Activated T-cell treated with anti-CD3 and anti-CD28 coated beads for 1 hour (primary cell): ENCODE measurements at regions not wholly inside any gene's neighbourhood (a gene's known extent, or its start where the extent isn't known, plus 50 kb on each side); places are given as distances from the start of the nearest gene placed in this dataset.

Experiments
- DNase-seq: peaks from one replicate; pipeline ENCODE4 v3.0.0-alpha.2; 2020; ENCODE audit warnings: low read depth

DNA sequence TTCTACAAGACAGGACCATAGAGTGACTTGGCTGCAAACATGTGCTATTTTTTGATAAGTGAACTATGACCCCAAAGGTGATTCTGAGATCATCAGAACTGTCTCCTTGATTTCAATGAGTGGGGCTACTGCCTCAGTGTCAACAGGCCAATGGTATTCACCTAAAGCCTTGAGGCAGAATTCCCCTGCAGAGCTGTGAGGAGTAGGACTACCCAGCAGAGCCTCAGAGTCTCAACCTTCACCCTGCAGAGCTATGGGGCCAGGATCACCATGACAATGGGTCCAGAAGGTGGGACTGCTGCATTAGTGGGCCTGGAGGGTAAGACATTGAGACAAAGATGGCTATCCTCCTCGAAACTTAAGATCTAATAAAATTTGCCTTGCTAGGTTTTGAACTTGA is 1668.2 kb upstream of the SLC39A10 start:
- no peak for DNase-seq

GRCh38 chr2:193985272-193985671 is 1671.8 kb upstream of the SLC39A10 start:
- no peak for DNase-seq

- DNase-seq, result no peak
Measured at GRCh38 chr2:193980599-193980998, 1676.4 kb upstream of the SLC39A10 start.

GRCh38 chr2:193973781-193974180 is 1683.2 kb upstream of the SLC39A10 start:
- no peak for DNase-seq

DNA sequence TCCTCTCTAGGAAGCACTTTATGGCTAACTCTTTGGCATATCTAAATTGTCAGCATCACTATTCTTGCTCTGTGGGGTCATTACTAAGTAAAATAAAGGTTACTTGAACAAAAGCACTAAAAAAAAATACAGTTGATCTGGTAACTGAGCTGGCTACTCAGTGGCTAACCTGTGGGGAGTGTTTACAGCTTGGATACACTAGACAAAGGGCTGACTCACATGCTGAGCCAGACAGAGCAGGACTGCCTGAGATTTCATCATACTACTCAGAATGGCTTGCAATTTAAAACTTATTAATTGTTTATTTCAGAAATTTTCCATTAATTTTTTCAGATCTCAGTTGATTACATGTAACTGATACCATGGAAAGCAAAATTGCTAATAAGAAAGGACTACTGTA is 1690.4 kb upstream of the SLC39A10 start:
- DNase-seq, result no peak

DNA sequence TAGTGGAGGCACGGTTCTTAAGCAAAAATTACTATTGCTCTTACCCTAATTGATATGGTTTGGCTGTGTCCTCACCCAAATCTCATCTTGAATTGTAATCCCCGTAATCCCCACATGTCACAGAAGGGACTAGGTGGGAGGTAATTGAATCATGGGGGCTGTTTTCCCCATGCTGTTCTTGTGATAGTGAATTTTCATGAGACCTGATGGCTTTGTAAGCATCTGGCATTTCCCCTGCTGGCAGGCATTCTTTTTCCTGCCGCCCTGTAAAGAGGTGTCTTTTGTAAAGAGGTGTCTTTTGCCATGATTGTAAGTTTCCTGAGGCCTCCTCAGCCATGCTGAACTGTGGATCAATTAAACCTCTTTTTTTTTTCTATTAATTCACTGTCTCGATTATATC is 1691.8 kb upstream of the SLC39A10 start:
- DNase-seq, result no peak

DNA sequence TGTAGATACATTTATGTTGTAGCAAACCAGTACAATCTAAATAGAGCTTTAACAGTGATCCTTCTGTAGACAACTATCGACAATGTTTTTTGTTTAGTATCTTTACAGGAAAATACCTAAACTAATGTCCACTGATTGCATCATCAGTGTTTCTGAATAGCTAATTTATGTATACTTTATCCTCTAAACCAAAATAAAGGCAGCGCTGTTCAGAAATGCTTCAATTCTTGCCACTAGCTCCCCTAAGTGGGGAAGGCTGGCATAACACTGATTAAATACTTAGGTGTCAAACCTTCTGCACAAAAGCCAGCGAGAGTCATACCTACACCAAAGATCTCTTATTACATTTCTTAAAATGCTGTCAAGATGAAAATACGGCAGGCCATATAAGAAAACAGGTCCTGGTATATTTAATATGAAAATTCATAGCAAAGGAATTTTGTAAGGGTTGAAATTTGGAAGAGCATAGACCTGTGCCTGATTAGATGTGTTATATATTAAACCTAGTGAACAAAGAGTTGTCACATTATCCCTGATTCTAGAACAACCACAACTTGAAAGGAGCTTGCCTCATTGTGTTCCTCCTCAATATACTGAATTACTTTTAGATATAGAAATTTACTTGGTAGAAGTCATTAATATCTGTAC is 1693.4 kb upstream of the SLC39A10 start:
- DNase-seq, result no peak

- no peak for DNase-seq
Measured at GRCh38 chr2:193946806-193947205, 1710.2 kb upstream of the SLC39A10 start.

- no peak for DNase-seq
Measured at GRCh38 chr2:193943406-193943960, 1713.5 kb upstream of the SLC39A10 start.

- no peak for DNase-seq
Measured at GRCh38 chr2:193935114-193935513, 1721.9 kb upstream of the SLC39A10 start.

DNA sequence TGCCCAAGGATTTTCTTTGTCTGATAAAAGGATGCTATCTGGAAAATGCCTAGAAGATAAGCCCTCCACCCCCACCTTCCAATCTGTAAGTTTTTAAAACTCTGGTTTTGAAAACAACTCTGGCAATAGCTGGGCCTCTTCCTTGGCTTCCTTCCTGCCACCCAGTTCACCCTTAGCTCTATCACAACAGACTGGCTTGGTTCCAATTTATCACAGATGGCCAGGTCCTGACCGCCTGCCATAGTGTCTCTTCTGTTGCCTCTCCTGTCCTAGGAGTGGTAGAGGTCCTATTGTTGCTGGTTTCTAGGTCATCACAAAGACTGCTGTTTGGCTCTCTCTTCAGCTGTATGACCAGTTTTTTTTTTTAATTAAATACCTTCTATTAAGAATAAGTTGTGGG is 1727.9 kb upstream of the SLC39A10 start:
- no peak for DNase-seq

GRCh38 chr2:193907561-193907960 is 1712.8 kb upstream of the TMEFF2 start:
- DNase-seq, result no peak

GRCh38 chr2:193900292-193900691 is 1705.6 kb upstream of the TMEFF2 start:
- DNase-seq, result no peak

GRCh38 chr2:193895226-193895625 is 1700.5 kb upstream of the TMEFF2 start:
- no peak for DNase-seq

GRCh38 chr2:193894081-193894480 is 1699.3 kb upstream of the TMEFF2 start:
- no peak for DNase-seq

DNA sequence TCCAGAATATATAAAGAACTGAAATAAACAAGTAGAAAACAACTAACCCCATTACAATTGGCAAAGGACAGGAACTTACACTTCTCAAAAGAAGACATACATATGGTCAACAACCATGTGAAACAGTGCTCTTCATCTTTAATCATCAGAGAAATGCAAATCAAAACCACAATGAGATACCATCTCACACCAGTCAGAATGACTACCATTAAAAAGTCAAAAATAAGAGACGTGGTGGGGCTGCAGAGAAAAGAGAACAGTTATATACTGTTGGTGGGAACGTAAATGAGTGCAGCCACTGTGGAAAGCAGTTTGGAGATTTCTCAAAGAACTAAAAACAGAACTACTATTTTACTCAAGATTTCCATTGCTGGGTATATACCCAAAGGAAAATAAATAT is 1696.3 kb upstream of the TMEFF2 start:
- DNase-seq, result no peak

DNA sequence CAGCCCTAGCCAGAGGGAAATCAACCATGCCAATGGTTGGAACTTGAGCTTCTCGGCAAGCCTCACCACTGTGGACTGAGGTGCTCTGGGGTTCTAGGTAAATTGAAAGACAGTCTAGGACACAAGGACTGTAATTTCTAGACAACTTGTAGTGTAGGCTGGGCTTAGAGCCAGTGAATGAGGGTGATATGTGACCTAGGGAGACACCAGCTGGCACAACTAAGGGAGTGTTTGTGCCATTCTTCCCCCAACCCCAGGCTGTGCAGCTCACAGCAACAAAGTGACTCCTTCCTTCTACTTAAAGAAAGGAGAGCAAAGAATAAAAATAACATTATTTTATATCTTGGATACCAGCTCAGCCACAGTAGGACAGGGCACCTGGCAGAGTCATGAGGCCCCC is 1690.7 kb upstream of the TMEFF2 start:
- DNase-seq, result no peak

DNA sequence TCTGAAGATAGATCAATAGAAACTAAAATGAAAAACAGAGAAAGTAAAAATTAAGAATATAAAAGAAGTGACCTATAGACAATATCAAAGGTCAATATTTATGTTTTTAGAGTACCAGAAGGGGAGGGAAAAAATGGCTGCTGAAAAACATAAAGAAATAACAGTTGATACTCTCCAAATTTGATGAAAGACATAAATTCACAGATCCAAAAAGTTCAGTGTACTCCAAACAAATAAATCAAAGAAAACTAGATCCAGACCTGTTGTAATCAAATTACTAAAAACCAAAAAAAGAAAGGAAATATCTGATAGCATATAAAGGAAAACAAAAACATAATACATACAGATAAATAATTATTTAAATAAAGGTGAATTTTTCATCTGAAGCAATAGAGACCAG is 1689.1 kb upstream of the TMEFF2 start:
- no peak for DNase-seq

DNA sequence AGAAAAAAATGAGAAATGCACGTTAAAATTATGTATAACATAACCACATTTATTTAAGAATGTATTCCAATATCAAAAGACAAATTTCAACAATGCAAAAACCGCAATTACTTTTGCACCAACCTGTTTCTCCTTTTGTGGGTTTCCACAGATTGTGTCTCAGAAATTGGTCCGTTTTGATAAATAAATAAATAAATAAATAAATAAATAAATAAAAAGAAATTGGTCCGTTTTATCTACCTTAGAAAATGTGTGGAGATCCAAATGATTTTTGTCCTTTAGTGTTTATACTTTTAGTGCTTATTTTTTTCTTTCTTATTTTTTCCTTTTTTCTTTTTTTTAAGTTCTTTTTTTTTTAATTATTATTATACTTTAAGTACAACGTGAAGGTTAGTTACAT is 1682.2 kb upstream of the TMEFF2 start:
- DNase-seq, result no peak

DNA sequence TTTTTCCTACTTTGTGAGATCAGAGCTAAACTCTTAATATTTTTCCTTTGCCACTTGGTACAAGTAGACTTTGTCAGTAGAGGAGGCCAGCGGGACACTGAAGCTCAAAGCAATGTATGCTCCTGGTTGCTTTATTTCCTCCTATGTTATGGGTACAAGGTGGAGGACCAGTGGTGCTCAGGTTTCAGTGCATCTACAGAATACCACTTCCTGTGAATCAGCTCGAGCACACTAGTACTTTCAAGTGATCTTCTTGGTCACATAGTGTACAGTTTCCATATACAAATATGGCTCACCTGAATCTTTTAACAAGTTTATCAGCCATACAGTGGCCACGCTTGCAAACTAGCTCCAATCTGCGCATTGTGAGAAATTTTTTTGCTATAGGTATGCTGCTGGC is 1674.8 kb upstream of the TMEFF2 start:
- no peak for DNase-seq

DNA sequence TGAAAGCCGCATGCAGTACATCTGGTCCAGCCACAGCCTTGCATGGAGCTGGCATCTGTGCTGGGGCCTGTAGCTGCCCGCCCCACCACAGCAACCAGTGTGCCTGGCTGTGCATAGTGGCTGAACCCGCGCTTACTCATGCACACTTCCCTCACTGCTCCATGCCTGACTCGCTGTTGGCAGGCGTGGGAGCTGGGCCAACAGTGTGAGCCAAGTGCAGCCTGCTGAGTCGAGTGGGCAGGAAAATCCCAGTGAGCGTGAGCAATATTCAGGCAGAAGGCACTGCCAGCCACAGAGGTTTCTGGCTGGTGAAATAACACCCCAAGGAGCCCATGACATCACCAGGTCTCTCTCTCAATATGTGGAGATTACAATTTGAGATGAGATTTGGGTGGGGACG is 1674.1 kb upstream of the TMEFF2 start:
- no peak for DNase-seq

DNA sequence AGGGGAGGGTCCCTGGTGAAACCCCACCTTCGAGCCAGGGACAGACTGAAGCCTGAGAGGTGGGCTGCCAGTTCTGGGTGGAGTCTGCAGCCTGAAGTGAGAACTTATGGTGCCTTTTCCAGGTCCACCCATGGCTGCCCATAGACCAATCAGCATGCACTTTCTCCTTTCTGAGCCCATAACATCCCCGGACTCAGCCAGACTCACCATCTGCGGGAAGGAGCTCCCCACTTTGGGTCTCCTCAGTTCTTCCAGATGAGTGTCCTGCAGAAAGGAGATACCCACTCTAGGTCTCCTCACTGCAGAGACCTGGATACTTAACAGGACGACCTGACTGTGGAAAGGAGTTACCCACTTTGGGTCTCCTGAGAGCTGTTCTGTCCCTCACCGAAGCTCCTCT is 1673.4 kb upstream of the TMEFF2 start:
- no peak for DNase-seq

DNA sequence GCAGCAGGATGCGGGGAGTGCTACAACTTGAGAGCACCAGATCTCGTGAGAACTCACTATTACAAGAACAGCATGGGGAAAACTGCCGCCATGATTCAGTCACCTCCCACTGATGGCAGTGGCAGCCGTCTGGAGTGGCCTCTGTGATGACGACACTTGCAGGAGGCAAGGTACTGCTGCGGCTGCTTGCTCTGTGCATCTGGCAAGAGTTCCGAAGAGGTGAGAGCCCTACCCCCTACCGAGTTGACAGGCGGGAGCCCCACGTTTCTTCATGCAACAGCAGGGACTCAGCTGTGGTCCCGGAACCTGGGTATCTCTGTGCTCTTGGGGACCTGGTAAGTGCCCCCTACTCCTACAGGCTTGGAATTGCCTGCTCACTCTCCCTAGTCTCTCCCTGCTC is 1672.7 kb upstream of the TMEFF2 start:
- DNase-seq, result no peak

DNA sequence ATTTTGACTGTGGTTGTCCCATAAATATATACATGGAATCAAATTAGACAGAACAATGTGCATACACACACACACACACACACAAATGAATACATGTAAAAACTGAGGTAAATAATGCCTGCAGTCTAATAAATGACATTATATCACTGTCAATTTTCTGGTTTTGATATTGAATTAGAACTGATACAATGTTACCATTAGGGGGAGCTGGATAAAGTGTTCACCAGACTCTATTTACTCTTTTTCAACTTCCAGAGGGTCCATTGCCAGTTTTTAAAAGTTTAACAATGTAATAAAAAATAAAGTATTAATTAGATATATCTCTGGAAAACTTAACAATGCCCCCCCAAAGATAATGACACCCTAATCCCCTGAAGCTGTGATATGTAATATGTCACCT is 1666.8 kb upstream of the TMEFF2 start:
- no peak for DNase-seq
